ENCODE measurements at regions not wholly inside any gene's neighbourhood (a gene's known extent, or its start where the extent isn't known, plus 50 kb on each side); places are given as distances from the start of the nearest gene placed in this dataset.

DNA sequence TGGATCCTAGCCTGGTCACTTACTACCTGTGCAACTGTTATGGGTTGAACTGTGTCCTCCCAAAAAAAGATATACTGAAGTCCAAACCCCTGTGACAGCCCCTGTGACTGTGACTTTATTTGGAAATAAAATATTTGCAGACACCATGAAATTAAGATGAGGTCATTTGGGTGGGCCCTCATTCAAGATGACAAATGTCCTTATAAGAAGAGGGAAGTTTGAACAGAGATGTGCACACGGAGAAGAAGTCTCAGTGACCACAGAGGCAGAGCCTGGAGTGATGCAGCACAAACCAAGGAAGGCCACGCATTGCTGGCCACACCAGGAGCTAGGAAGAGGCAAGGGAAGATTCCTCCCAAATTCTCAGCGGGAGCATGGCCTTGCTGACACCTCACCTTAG lies 249.7 kb upstream of the RUNX1 start:
- Histone ChIP-seq H3K27ac (ENCODE audit: low read depth, low read length, poor library complexity, severe bottlenecking) (no peak overlapping the region), H3K79me2 (ENCODE audit: insufficient read depth, low read depth, low read length) (no peaks in the 10 kb centered on the region), H2AFZ (ENCODE audit: low read length) (no peak overlapping the region), H3K9me2 (ENCODE audit: insufficient read depth, low read length) (no peaks in the 10 kb centered on the region), H3K4me3 (ENCODE audit: low read depth, low read length, poor library complexity, severe bottlenecking) (no peak overlapping the region), H4K20me1 (ENCODE audit: insufficient read depth, low read length) (no peaks in the 10 kb centered on the region), H3K36me3 (ENCODE audit: insufficient read depth, low read length) (no peaks in the 10 kb centered on the region), H3K9me3 (ENCODE audit: low read length) (no peaks in the 10 kb centered on the region), H3K4me2 (ENCODE audit: low read length) (no peak overlapping the region), H3K4me1 (ENCODE audit: insufficient read depth, low read length, poor library complexity, severe bottlenecking) (no peaks in the 10 kb centered on the region)
- no peak for TF ChIP-seq EZH2phosphoT487 (IDR thresholded peaks at IDR 0.05; ENCODE audit: borderline replicate concordance, low read depth, low read length)
- TF ChIP-seq, protein P1, sequence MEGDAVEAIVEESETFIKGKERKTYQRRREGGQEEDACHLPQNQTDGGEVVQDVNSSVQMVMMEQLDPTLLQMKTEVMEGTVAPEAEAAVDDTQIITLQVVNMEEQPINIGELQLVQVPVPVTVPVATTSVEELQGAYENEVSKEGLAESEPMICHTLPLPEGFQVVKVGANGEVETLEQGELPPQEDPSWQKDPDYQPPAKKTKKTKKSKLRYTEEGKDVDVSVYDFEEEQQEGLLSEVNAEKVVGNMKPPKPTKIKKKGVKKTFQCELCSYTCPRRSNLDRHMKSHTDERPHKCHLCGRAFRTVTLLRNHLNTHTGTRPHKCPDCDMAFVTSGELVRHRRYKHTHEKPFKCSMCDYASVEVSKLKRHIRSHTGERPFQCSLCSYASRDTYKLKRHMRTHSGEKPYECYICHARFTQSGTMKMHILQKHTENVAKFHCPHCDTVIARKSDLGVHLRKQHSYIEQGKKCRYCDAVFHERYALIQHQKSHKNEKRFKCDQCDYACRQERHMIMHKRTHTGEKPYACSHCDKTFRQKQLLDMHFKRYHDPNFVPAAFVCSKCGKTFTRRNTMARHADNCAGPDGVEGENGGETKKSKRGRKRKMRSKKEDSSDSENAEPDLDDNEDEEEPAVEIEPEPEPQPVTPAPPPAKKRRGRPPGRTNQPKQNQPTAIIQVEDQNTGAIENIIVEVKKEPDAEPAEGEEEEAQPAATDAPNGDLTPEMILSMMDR (conservative IDR thresholded peaks at IDR 0.05; ENCODE audit: low read length): no peak
- intact Hi-C loops (cut with micrococcal nuclease; ENCODE audit: unreplicated experiment): no loop called here
- CTCF ChIA-PET (ENCODE audit: unreplicated experiment): no interaction called here
- BruUV-seq (replicated peaks): no TSS peak
- POLR2A ChIA-PET: interaction anchor here (0.9 kb wide), 1 partner anchor 23 kb away, joined by 3 read pairs; no protein-coding TSS in a partner anchor
- DNase-seq (ENCODE audit: low spot score): no peak

DNA sequence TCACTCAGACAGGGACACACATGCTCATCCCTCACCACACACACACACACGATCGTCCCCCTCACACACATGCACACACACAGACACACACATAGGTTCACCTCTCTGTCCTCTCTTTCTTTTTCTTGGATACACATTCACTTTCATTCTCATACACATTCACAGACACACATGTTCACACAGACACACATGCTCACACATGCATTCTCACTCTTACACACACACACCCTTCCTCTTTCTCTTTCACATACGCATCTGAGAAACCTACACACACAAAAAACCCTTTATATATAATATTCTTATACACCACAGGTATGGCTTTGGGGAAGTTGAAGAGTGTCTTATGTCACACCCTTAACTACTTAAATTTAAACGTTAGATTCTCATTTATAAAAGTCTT lies 248.6 kb upstream of the RUNX1 start:
- no peak overlapping the region for H2AFZ ChIP-seq (ENCODE audit: low read length)
- TF ChIP-seq EZH2phosphoT487 (IDR thresholded peaks at IDR 0.05; ENCODE audit: borderline replicate concordance, low read depth, low read length): no peak
- TF ChIP-seq, protein P1 (conservative IDR thresholded peaks at IDR 0.05; ENCODE audit: low read length): no peak
- H3K4me1 ChIP-seq (ENCODE audit: insufficient read depth, low read length, poor library complexity, severe bottlenecking): no peaks in the 10 kb centered on the region
- no peak overlapping the region for H3K4me3 ChIP-seq (ENCODE audit: low read depth, low read length, poor library complexity, severe bottlenecking)
- no peaks in the 10 kb centered on the region for H3K79me2 ChIP-seq (ENCODE audit: insufficient read depth, low read depth, low read length)
- H3K9me3 ChIP-seq (ENCODE audit: low read length): no peaks in the 10 kb centered on the region
- BruUV-seq (replicated peaks): no TSS peak
- no peaks in the 10 kb centered on the region for H3K9me2 ChIP-seq (ENCODE audit: insufficient read depth, low read length)
- intact Hi-C loops (cut with micrococcal nuclease; ENCODE audit: unreplicated experiment): no loop called here
- DNase-seq (ENCODE audit: low spot score): no peak
- H4K20me1 ChIP-seq (ENCODE audit: insufficient read depth, low read length): no peaks in the 10 kb centered on the region
- H3K4me2 ChIP-seq (ENCODE audit: low read length): no peak overlapping the region
- CTCF ChIA-PET (ENCODE audit: unreplicated experiment): no interaction called here
- H3K27ac ChIP-seq (ENCODE audit: low read depth, low read length, poor library complexity, severe bottlenecking): no peak overlapping the region
- H3K36me3 ChIP-seq (ENCODE audit: insufficient read depth, low read length): no peaks in the 10 kb centered on the region
- POLR2A ChIA-PET: interaction anchor here (0.6 kb wide), 1 partner anchor 702 kb away, joined by 4 read pairs; no protein-coding TSS in a partner anchor

DNA sequence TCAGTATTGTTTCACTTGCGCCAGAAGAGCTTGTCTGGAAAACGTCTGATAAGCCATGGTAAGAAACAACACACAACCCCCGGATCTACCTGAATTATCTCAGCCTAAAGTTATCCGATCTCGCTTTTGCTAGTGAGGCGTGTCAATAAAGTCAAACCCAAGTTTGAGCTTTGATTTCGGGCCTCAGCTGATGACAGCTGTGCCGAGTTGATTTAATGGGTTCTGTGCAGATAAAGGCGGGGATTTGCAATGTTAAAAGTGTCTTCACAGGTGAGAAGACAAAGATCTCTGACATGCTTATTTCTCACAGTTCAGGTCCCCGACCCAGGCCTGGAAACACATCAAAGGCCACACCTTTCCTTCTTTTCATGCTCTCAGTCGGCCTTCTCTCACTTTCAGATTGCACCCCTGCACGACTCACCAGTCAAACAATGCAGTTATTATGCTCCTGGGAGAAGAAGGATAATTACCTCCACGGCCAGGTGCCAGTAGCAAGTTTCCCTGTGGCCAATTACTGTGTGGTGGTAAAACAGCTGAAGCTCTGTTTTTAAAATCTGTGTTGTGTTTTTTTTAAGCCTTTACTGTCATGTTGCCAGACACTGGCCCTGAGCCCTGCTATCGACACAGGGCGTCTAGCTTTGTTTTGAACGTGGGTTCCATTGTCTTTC lies 245.3 kb upstream of the RUNX1 start:
- no peak for DNase-seq (ENCODE audit: low spot score)
- Histone ChIP-seq H4K20me1 (ENCODE audit: insufficient read depth, low read length) (no peaks in the 10 kb centered on the region), H3K4me2 (ENCODE audit: low read length) (no peak overlapping the region), H3K36me3 (ENCODE audit: insufficient read depth, low read length) (no peaks in the 10 kb centered on the region), H3K4me1 (ENCODE audit: insufficient read depth, low read length, poor library complexity, severe bottlenecking) (no peaks in the 10 kb centered on the region), H3K27ac (ENCODE audit: low read depth, low read length, poor library complexity, severe bottlenecking) (no peak overlapping the region), H2AFZ (ENCODE audit: low read length) (no peak overlapping the region), H3K79me2 (ENCODE audit: insufficient read depth, low read depth, low read length) (no peaks in the 10 kb centered on the region), H3K4me3 (ENCODE audit: low read depth, low read length, poor library complexity, severe bottlenecking) (no peak overlapping the region), H3K9me2 (ENCODE audit: insufficient read depth, low read length) (no peaks in the 10 kb centered on the region), H3K9me3 (ENCODE audit: low read length) (no peaks in the 10 kb centered on the region)
- TF ChIP-seq, protein P1 (conservative IDR thresholded peaks at IDR 0.05; ENCODE audit: low read length): no peak
- no peak for TF ChIP-seq EZH2phosphoT487 (IDR thresholded peaks at IDR 0.05; ENCODE audit: borderline replicate concordance, low read depth, low read length)
- POLR2A ChIA-PET: interaction anchor here (0.7 to 1.4 kb wide), 4 partner anchors 16 to 294 kb away, joined by 3 to 5 read pairs (median 3); no protein-coding TSS in a partner anchor
- BruUV-seq (replicated peaks): no TSS peak
- CTCF ChIA-PET (ENCODE audit: unreplicated experiment): no interaction called here
- intact Hi-C loops (cut with micrococcal nuclease; ENCODE audit: unreplicated experiment): no loop called here

Data from OCI-LY7 (cell line).